Lower leg skin (tissue), 4 donors: ENCODE measurements at regions not wholly inside any gene's neighbourhood (a gene's known extent, or its start where the extent isn't known, plus 50 kb on each side); places are given as distances from the start of the nearest gene placed in this dataset.

Source experiments
- DNase-seq, 2 donors: peaks; one replicate each; pipeline ENCODE4 v3.0.0-alpha.2; 2019; ENCODE audit warnings: low spot score in 2 of 2
- H3K4me3 ChIP-seq: fragments of 200-600 bp; sonication (generic); 2 replicates; pipeline ENCODE4 v1.5.1; 2017; ENCODE audit warnings: mild to moderate bottlenecking, low read depth; ENCODE audit not compliant: poor library complexity, severe bottlenecking
- CTCF ChIP-seq, 3 donors: fragments of 450-650 bp; IDR thresholded peaks; one replicate each; pipeline ENCODE4 v1.5.1; 2016; ENCODE audit warnings: antibody characterized with exemption in 3 of 3, mild to moderate bottlenecking in 3 of 3, moderate library complexity in 2 of 3
- POLR2A ChIP-seq, 2 donors: fragments of 450-650 bp; IDR thresholded peaks; one replicate each; pipeline ENCODE4 v1.6.1; 2016 to 2017; ENCODE audit warnings: antibody characterized with exemption in 2 of 2, mild to moderate bottlenecking in 1 of 2, moderate library complexity in 1 of 2
- WGBS, 2 donors: methylation state at CpG; one replicate each; pipeline ENCODE4 v1.1.5; 2018; 5-methylcytosine and 5-hydroxymethylcytosine counted together
- intact Hi-C: fragments of 100-400 bp; cut with DNase I; formaldehyde crosslinking; loops from one replicate; pipeline ENCODE4 v1.15.0; 2023; ENCODE audit warnings: low total_unique reads

GRCh38 chr14:58954052-58954451 is 234.4 kb upstream of the DAAM1 start:
- no peak overlapping the region for H3K4me3 ChIP-seq
- DNase-seq, result no peak
- TF ChIP-seq CTCF (IDR thresholded peaks at IDR 0.05) (no peak), POLR2A (IDR thresholded peaks at IDR 0.05) (no peak)
- intact Hi-C loops, result no loop called here
- 91 to 94% methylated on average over 1 of the region's 1 CpG for WGBS, 2 donors

GRCh38 chr14:58954901-58955861 is 233.3 kb upstream of the DAAM1 start:
- no peak for DNase-seq
- TF ChIP-seq CTCF (IDR thresholded peaks at IDR 0.05) (no peak), POLR2A (IDR thresholded peaks at IDR 0.05) (no peak)
- H3K4me3 ChIP-seq, result no peak overlapping the region
- 16 to 21% methylated on average over 4 of the region's 4 CpGs for WGBS, 2 donors
- intact Hi-C loops, result no loop called here

- no peak overlapping the region for H3K4me3 ChIP-seq
- intact Hi-C loops, result no loop called here
- TF ChIP-seq CTCF (IDR thresholded peaks at IDR 0.05) (no peak), POLR2A (IDR thresholded peaks at IDR 0.05) (no peak)
- no peak for DNase-seq
- WGBS, 2 donors, result 74 to 76% methylated on average over 6 of the region's 6 CpGs
Measured at GRCh38 chr14:58961045-58961731, 227.3 kb upstream of the DAAM1 start.

- intact Hi-C loops, result no loop called here
- TF ChIP-seq POLR2A (IDR thresholded peaks at IDR 0.05), result no peak
- no peak for TF ChIP-seq CTCF (IDR thresholded peaks at IDR 0.05)
- no peak for DNase-seq
- no peak overlapping the region for H3K4me3 ChIP-seq
- 88 to 90% methylated on average over 5 of the region's 5 CpGs for WGBS, 2 donors
Measured at GRCh38 chr14:58963873-58964597, 224.4 kb upstream of the DAAM1 start.

- WGBS, 2 donors, result 88 to 89% methylated on average over 9 of the region's 9 CpGs
Measured at GRCh38 chr14:58964598-58964928, 223.9 kb upstream of the DAAM1 start.

More at GRCh38 chr14:58964598-58964928, 223.9 kb upstream of the DAAM1 start:
- DNase-seq, result no peak
- no peak overlapping the region for H3K4me3 ChIP-seq
- TF ChIP-seq POLR2A (IDR thresholded peaks at IDR 0.05), result no peak
- no peak for TF ChIP-seq CTCF (IDR thresholded peaks at IDR 0.05)
- intact Hi-C loops, result no loop called here
